SJSA1 (cell line): ENCODE measurements at regions not wholly inside any gene's neighbourhood (a gene's known extent, or its start where the extent isn't known, plus 50 kb on each side); places are given as distances from the start of the nearest gene placed in this dataset.
A peak's percentile ranks its signal among the peaks of the same experiment; 100 is the strongest.

ENCODE experiments used
- DNase-seq, 2 experiments: peaks; one replicate each; pipeline ENCODE4 v3.0.0-alpha.2; 2015 to 2020; ENCODE audit warnings: low spot score in 2 of 2, low read depth in 1 of 2
- H3K27ac ChIP-seq: fragments of 250-450 bp; sonication (Bioruptor Pico); 2 replicates; pipeline ENCODE4 v1.5.1; 2020; ENCODE audit warnings: mild to moderate bottlenecking, moderate library complexity
- H3K27me3 ChIP-seq: fragments of 250-450 bp; sonication (Bioruptor Pico); replicated peaks from 2 replicates; pipeline ENCODE4 v1.5.1; 2020; ENCODE audit warnings: mild to moderate bottlenecking, moderate library complexity
- H3K36me3 ChIP-seq: fragments of 250-450 bp; sonication (Bioruptor Pico); 2 replicates; pipeline ENCODE4 v1.5.1; 2020; ENCODE audit warnings: mild to moderate bottlenecking
- H3K4me1 ChIP-seq: fragments of 250-450 bp; sonication (Bioruptor Pico); replicated peaks from 2 replicates; pipeline ENCODE4 v1.6.1; 2021; ENCODE audit warnings: mild to moderate bottlenecking
- H3K4me3 ChIP-seq: fragments of 250-450 bp; sonication (Bioruptor Pico); 2 replicates; pipeline ENCODE4 v1.5.1; 2020; ENCODE audit warnings: mild to moderate bottlenecking
- H3K9me3 ChIP-seq: fragments of 250-450 bp; sonication (Bioruptor Pico); replicated peaks from 2 replicates; pipeline ENCODE4 v1.5.1; 2020; ENCODE audit warnings: mild to moderate bottlenecking

- no peaks in the 10 kb centered on the region for H3K27me3 ChIP-seq
- H3K4me1 ChIP-seq = peaks cover under 1% of the 10 kb centered on the region; the same call in 1 of the 2 replicates
- H3K27ac ChIP-seq = no peak overlapping the region
- H3K36me3 ChIP-seq = no peaks in the 10 kb centered on the region; the same call in none of the 2 replicates
- no peak for DNase-seq
- no peaks in the 10 kb centered on the region for H3K9me3 ChIP-seq
- H3K4me3 ChIP-seq = no peak overlapping the region
Measured at GRCh38 chr2:120842456-120843439, 107.1 kb downstream of the GLI2 start.

- Histone ChIP-seq H3K36me3 (peaks cover 6% of the 10 kb centered on the region), H3K4me1 (peaks cover 15% of the 10 kb centered on the region; the same call in 1 of the 2 replicates), H3K27ac (no peak overlapping the region), H3K4me3 (no peak overlapping the region), H3K27me3 (no peaks in the 10 kb centered on the region), H3K9me3 (no peaks in the 10 kb centered on the region)
- DNase-seq = no peak
Measured at GRCh38 chr2:120844070-120844738, 108.5 kb downstream of the GLI2 start.

GRCh38 chr2:120845277-120845676, 109.6 kb downstream of the GLI2 start:
- no peaks in the 10 kb centered on the region for H3K9me3 ChIP-seq
- H3K4me1 ChIP-seq = peaks cover 15% of the 10 kb centered on the region; the same call in 1 of the 2 replicates
- peaks cover 9% of the 10 kb centered on the region for H3K36me3 ChIP-seq
- no peak overlapping the region for H3K27ac ChIP-seq
- no peak for DNase-seq
- H3K27me3 ChIP-seq = no peaks in the 10 kb centered on the region
- H3K4me3 ChIP-seq = no peak overlapping the region

- no peak overlapping the region for H3K4me3 ChIP-seq
- DNase-seq = no peak
- H3K27me3 ChIP-seq = no peaks in the 10 kb centered on the region
- H3K4me1 ChIP-seq = peaks cover 21% of the 10 kb centered on the region; the same call in 1 of the 2 replicates
- H3K36me3 ChIP-seq = peaks cover 9% of the 10 kb centered on the region
- no peak overlapping the region for H3K27ac ChIP-seq
- no peaks in the 10 kb centered on the region for H3K9me3 ChIP-seq
Measured at GRCh38 chr2:120846406-120847095, 110.9 kb downstream of the GLI2 start.

- peak in 1 of 2 experiments; percentile 10 for DNase-seq
- Histone ChIP-seq H3K36me3 (peaks cover 9% of the 10 kb centered on the region), H3K4me1 (peaks cover 33% of the 10 kb centered on the region), H3K9me3 (no peaks in the 10 kb centered on the region), H3K4me3 (no peak overlapping the region), H3K27ac (no peak overlapping the region), H3K27me3 (no peaks in the 10 kb centered on the region)
Measured at GRCh38 chr2:120847700-120848321, 112.1 kb downstream of the GLI2 start.

- Histone ChIP-seq H3K4me1 (peaks cover 36% of the 10 kb centered on the region), H3K9me3 (no peaks in the 10 kb centered on the region), H3K36me3 (peaks cover 11% of the 10 kb centered on the region), H3K4me3 (no peak overlapping the region), H3K27ac (no peak overlapping the region), H3K27me3 (no peaks in the 10 kb centered on the region)
- no peak for DNase-seq
Measured at GRCh38 chr2:120849278-120849677, 113.6 kb downstream of the GLI2 start.

GRCh38 chr2:120850551-120850950, 114.9 kb downstream of the GLI2 start:
- Histone ChIP-seq H3K36me3 (peaks cover 19% of the 10 kb centered on the region; the same call in 1 of the 2 replicates), H3K4me3 (no peak overlapping the region), H3K4me1 (peaks cover 36% of the 10 kb centered on the region), H3K27me3 (no peaks in the 10 kb centered on the region), H3K27ac (no peak overlapping the region), H3K9me3 (no peaks in the 10 kb centered on the region)
- no peak for DNase-seq

GRCh38 chr2:120851116-120851773, 115.6 kb downstream of the GLI2 start:
- peaks cover 19% of the 10 kb centered on the region; the same call in 1 of the 2 replicates for H3K36me3 ChIP-seq
- H3K4me1 ChIP-seq = peaks cover 39% of the 10 kb centered on the region
- H3K27ac ChIP-seq = no peak overlapping the region
- no peak overlapping the region for H3K4me3 ChIP-seq
- H3K9me3 ChIP-seq = no peaks in the 10 kb centered on the region
- no peak for DNase-seq
- no peaks in the 10 kb centered on the region for H3K27me3 ChIP-seq

- Histone ChIP-seq H3K9me3 (no peaks in the 10 kb centered on the region), H3K36me3 (peaks cover 21% of the 10 kb centered on the region; the same call in 1 of the 2 replicates), H3K27me3 (no peaks in the 10 kb centered on the region), H3K4me1 (peaks cover 47% of the 10 kb centered on the region), H3K27ac (no peak overlapping the region), H3K4me3 (no peak overlapping the region)
- DNase-seq = peak in 1 of 2 experiments; percentile 48
Measured at GRCh38 chr2:120852200-120852815, 116.6 kb downstream of the GLI2 start.

- Histone ChIP-seq H3K27ac (no peak overlapping the region), H3K9me3 (no peaks in the 10 kb centered on the region), H3K36me3 (peaks cover 21% of the 10 kb centered on the region; the same call in 1 of the 2 replicates), H3K4me3 (no peak overlapping the region), H3K27me3 (no peaks in the 10 kb centered on the region), H3K4me1 (peaks cover 44% of the 10 kb centered on the region)
- no peak for DNase-seq
Measured at GRCh38 chr2:120853306-120854013, 117.8 kb downstream of the GLI2 start.

GRCh38 chr2:120854014-120854620, 118.4 kb downstream of the GLI2 start:
- peaks cover 39% of the 10 kb centered on the region for H3K4me1 ChIP-seq
- H3K27me3 ChIP-seq = no peaks in the 10 kb centered on the region
- peaks cover 16% of the 10 kb centered on the region; the same call in 1 of the 2 replicates for H3K36me3 ChIP-seq
- no peaks in the 10 kb centered on the region for H3K9me3 ChIP-seq
- DNase-seq = no peak
- H3K27ac ChIP-seq = no peak overlapping the region
- no peak overlapping the region for H3K4me3 ChIP-seq
